ENCODE measurements at regions not wholly inside any gene's neighbourhood (a gene's known extent, or its start where the extent isn't known, plus 50 kb on each side); places are given as distances from the start of the nearest gene placed in this dataset.

DNA sequence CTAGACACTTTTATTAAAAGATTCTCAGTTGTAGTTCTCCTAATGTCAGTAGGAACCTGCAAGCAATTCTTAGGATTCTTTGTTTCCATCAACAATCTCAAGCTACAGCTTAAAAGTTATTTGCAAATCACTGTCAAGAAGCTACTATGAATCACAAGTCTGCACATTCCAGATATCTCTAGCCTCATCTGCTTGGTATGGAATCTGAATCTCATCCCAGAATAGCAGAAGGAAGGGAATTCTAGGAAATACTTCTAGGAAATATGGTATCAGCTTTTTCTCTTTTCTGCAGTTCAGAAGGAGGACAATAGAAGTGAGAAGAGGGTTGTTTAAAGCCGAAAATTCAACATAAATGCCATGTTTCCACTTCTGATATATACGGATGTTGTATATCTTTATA lies 792.2 kb upstream of the CDH9 start:
- intact Hi-C loops (cut with micrococcal nuclease): no loop called here
- Histone ChIP-seq H3K9me3 (replicated peaks) (no peaks in the 10 kb centered on the region), H3K4me3 (no peak overlapping the region), H3K27me3 (ENCODE audit: low read depth) (no peaks in the 10 kb centered on the region), H3K4me1 (no peaks in the 10 kb centered on the region), H3K27ac (replicated peaks) (no peak overlapping the region), H3K36me3 (no peaks in the 10 kb centered on the region)
- TF ChIP-seq, protein P1, sequence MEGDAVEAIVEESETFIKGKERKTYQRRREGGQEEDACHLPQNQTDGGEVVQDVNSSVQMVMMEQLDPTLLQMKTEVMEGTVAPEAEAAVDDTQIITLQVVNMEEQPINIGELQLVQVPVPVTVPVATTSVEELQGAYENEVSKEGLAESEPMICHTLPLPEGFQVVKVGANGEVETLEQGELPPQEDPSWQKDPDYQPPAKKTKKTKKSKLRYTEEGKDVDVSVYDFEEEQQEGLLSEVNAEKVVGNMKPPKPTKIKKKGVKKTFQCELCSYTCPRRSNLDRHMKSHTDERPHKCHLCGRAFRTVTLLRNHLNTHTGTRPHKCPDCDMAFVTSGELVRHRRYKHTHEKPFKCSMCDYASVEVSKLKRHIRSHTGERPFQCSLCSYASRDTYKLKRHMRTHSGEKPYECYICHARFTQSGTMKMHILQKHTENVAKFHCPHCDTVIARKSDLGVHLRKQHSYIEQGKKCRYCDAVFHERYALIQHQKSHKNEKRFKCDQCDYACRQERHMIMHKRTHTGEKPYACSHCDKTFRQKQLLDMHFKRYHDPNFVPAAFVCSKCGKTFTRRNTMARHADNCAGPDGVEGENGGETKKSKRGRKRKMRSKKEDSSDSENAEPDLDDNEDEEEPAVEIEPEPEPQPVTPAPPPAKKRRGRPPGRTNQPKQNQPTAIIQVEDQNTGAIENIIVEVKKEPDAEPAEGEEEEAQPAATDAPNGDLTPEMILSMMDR (IDR thresholded peaks at IDR 0.05; ENCODE audit: borderline replicate concordance): no peak
- no peak for DNase-seq

DNA sequence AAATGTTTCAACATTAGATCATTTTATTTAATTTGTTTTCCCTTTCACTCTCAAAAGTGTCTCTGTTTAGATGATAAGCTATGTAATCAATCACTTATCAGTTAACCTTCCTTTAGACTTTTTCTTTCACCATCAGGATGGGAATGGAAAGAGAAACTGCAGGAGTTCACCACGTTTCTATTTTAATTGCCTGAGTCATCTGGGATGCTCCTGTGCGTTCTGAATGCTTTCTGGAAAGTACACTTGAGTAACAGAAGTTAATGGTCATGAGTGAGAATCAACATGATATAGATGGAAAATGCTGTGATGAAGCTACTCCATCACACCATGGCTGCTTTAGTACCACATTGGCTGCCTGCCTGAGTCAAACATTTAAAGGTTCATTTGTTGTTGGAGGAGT lies 783.3 kb upstream of the CDH9 start:
- DNase-seq: no peak
- no peak overlapping the region for H3K4me3 ChIP-seq
- H3K36me3 ChIP-seq: no peaks in the 10 kb centered on the region
- H3K27me3 ChIP-seq (ENCODE audit: low read depth): no peaks in the 10 kb centered on the region
- intact Hi-C loops (cut with micrococcal nuclease): no loop called here
- TF ChIP-seq, protein P1 (IDR thresholded peaks at IDR 0.05; ENCODE audit: borderline replicate concordance): no peak
- H3K27ac ChIP-seq (replicated peaks): no peak overlapping the region
- H3K9me3 ChIP-seq (replicated peaks): no peaks in the 10 kb centered on the region
- H3K4me1 ChIP-seq: no peaks in the 10 kb centered on the region

DNA sequence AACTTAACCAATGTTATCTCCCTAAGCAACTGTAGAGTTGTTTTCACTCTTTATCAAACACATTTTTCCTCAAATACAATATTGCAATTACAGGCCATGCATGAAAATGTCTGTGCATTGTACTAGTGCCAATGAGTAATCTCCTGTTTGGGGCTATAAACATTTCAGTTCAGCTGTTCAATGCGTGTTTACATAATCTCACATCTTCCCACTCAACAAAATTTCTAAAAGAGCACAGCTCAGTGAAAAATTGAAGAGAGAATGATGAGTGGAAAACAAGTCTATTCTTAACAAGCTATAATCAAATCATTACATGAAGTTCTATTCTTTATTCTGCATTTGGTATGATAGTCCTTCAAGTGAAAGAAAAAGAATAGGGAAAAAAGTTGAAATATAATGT lies 780.5 kb upstream of the CDH9 start:
- Histone ChIP-seq H3K36me3 (no peaks in the 10 kb centered on the region), H3K4me1 (no peaks in the 10 kb centered on the region), H3K27ac (replicated peaks) (no peak overlapping the region), H3K9me3 (replicated peaks) (no peaks in the 10 kb centered on the region), H3K4me3 (no peak overlapping the region), H3K27me3 (ENCODE audit: low read depth) (no peaks in the 10 kb centered on the region)
- TF ChIP-seq, protein P1 (IDR thresholded peaks at IDR 0.05; ENCODE audit: borderline replicate concordance): no peak
- intact Hi-C loops (cut with micrococcal nuclease): no loop called here
- no peak for DNase-seq

GRCh38 chr5:27814983-27815382 lies 776.6 kb upstream of the CDH9 start:
- Histone ChIP-seq H3K27me3 (ENCODE audit: low read depth) (no peaks in the 10 kb centered on the region), H3K9me3 (replicated peaks) (peaks cover 3% of the 10 kb centered on the region), H3K4me1 (no peaks in the 10 kb centered on the region), H3K36me3 (no peaks in the 10 kb centered on the region), H3K4me3 (no peak overlapping the region), H3K27ac (replicated peaks) (no peak overlapping the region)
- TF ChIP-seq, protein P1 (IDR thresholded peaks at IDR 0.05; ENCODE audit: borderline replicate concordance): no peak
- DNase-seq: no peak
- intact Hi-C loops (cut with micrococcal nuclease): no loop called here

DNA sequence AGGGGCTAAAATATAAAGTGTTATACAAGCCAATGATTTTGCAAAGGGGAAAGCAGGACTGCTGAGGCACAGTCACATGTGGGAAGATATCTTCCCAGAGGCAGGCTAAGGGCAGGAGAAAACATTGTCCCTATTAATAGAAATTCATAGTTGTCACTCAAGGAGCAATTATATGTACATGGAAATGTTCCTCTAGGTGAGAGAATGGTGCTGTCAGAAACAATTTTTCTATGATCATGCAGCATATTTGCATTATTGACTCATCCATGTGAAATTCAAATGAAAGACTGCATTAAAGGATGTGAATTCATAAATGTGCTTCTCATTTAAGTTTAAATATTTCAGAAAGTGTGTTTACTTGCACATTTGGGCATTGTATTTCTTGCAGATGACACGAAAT lies 775.9 kb upstream of the CDH9 start:
- TF ChIP-seq, protein P1 (IDR thresholded peaks at IDR 0.05; ENCODE audit: borderline replicate concordance): no peak
- intact Hi-C loops (cut with micrococcal nuclease): no loop called here
- Histone ChIP-seq H3K36me3 (no peaks in the 10 kb centered on the region), H3K4me1 (no peaks in the 10 kb centered on the region), H3K4me3 (no peak overlapping the region), H3K9me3 (replicated peaks) (peaks cover 3% of the 10 kb centered on the region), H3K27ac (replicated peaks) (no peak overlapping the region), H3K27me3 (ENCODE audit: low read depth) (no peaks in the 10 kb centered on the region)
- no peak for DNase-seq

- no peaks in the 10 kb centered on the region for H3K4me1 ChIP-seq
- TF ChIP-seq, protein P1 (IDR thresholded peaks at IDR 0.05; ENCODE audit: borderline replicate concordance): no peak
- no peak overlapping the region for H3K27ac ChIP-seq (replicated peaks)
- H3K27me3 ChIP-seq (ENCODE audit: low read depth): no peaks in the 10 kb centered on the region
- peaks cover 3% of the 10 kb centered on the region for H3K9me3 ChIP-seq (replicated peaks)
- intact Hi-C loops (cut with micrococcal nuclease): no loop called here
- no peaks in the 10 kb centered on the region for H3K36me3 ChIP-seq
- no peak overlapping the region for H3K4me3 ChIP-seq
- no peak for DNase-seq
Measured at GRCh38 chr5:27810458-27810857, 772.1 kb upstream of the CDH9 start.

All from left ventricle myocardium inferior (tissue), 1 donor.